Left lung (tissue), 4 donors: ENCODE measurements at regions not wholly inside any gene's neighbourhood (a gene's known extent, or its start where the extent isn't known, plus 50 kb on each side); places are given as distances from the start of the nearest gene placed in this dataset.

Source experiments
- ATAC-seq: fragments of 200-7000 bp; cut with Tn5 transposase; one replicate; pipeline ENCODE4 v1.9.1; 2020; ENCODE audit warnings: moderate library complexity
- DNase-seq, 4 donors: peaks; one replicate each; pipeline ENCODE4 v3.0.0-alpha.2; 2013 to 2020
- H3K27ac ChIP-seq, 2 donors: fragments of 200-600 bp; sonication (generic) in 1 of 2; one replicate each; pipeline versions ENCODE4 v1.5.0 to v1.8.0; 2020 to 2021
- H3K27me3 ChIP-seq, 2 donors: fragments of 200-600 bp; sonication (generic) in 1 of 2; one replicate each; pipeline versions ENCODE4 v1.5.0 to v1.8.0; 2020 to 2021
- H3K36me3 ChIP-seq, 2 donors: fragments of 200-600 bp; sonication (generic) in 1 of 2; one replicate each; pipeline versions ENCODE4 v1.5.0 to v1.8.0; 2020 to 2021
- H3K4me1 ChIP-seq, 2 donors: fragments of 200-600 bp; one replicate each; pipeline ENCODE4 v1.8.0; 2021
- H3K4me3 ChIP-seq, 2 donors: fragments of 200-600 bp; sonication (generic) in 1 of 2; one replicate each; pipeline versions ENCODE4 v1.5.0 to v1.8.0; 2020 to 2021; ENCODE audit warnings: mild to moderate bottlenecking in 1 of 2
- H3K9me3 ChIP-seq, 2 donors: fragments of 200-600 bp; sonication (generic) in 1 of 2; one replicate each; pipeline versions ENCODE4 v1.5.0 to v1.8.0; 2020 to 2021
- intact Hi-C, 2 donors: fragments of 100-400 bp; cut with DNase I; formaldehyde crosslinking; loops; one replicate each; pipeline versions ENCODE4 v1.11.2 to v1.14.2; 2022
- TF ChIP-seq, protein P1 (sequence below), 2 donors: fragments of 200-600 bp; sonication (generic) in 1 of 2; IDR thresholded peaks; one replicate each; pipeline versions ENCODE4 v1.5.0 to v1.8.0; 2021; ENCODE audit warnings: antibody characterized with exemption in 2 of 2
- donor health status: DM: no; HTN: yes; CAD: no.
- donor health status: DM: no; HTN: no; CAD: no.

DNA sequence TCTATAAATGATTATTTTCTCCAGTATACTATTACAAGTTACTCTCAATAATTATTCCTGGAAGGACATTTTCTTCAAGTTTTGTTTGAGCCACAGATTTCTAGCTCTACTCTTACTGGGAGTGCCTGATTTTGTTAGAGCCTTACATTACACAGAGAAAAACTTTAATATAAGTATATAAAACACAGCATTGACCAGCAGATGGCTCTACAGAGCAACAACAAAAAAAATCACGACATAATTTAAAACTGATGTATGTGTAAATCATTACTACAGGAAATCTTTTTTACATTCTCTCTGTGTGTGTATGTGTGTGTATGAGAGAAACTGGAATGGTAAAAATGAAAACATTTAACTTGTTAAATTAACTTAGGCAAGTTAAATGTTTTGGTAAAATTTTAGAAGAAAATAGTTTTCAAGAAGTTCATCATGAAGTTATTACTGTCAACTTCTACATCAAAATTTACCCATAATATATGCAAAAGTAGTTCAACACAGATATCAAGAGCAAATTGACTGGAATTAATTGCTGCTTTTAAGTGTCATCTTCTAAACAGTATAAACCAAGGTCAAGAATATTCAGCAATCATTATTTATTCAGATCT lies 103.3 kb downstream of the MDH1 start:
- Histone ChIP-seq H3K27me3 (no peaks in the 10 kb centered on the region), H3K4me1 (no peaks in the 10 kb centered on the region), H3K36me3 (no peaks in the 10 kb centered on the region), H3K4me3 (no peak overlapping the region), H3K27ac (no peak overlapping the region), H3K9me3 (no peaks in the 10 kb centered on the region)
- ATAC-seq, result peak; percentile 80
- TF ChIP-seq, protein P1, sequence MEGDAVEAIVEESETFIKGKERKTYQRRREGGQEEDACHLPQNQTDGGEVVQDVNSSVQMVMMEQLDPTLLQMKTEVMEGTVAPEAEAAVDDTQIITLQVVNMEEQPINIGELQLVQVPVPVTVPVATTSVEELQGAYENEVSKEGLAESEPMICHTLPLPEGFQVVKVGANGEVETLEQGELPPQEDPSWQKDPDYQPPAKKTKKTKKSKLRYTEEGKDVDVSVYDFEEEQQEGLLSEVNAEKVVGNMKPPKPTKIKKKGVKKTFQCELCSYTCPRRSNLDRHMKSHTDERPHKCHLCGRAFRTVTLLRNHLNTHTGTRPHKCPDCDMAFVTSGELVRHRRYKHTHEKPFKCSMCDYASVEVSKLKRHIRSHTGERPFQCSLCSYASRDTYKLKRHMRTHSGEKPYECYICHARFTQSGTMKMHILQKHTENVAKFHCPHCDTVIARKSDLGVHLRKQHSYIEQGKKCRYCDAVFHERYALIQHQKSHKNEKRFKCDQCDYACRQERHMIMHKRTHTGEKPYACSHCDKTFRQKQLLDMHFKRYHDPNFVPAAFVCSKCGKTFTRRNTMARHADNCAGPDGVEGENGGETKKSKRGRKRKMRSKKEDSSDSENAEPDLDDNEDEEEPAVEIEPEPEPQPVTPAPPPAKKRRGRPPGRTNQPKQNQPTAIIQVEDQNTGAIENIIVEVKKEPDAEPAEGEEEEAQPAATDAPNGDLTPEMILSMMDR (IDR thresholded peaks at IDR 0.05), result peak in 1 of 2 donors; percentile 48
- intact Hi-C loops, result no loop called here
- DNase-seq, result peak in 2 of 4 donors; percentile 36 to 52

DNA sequence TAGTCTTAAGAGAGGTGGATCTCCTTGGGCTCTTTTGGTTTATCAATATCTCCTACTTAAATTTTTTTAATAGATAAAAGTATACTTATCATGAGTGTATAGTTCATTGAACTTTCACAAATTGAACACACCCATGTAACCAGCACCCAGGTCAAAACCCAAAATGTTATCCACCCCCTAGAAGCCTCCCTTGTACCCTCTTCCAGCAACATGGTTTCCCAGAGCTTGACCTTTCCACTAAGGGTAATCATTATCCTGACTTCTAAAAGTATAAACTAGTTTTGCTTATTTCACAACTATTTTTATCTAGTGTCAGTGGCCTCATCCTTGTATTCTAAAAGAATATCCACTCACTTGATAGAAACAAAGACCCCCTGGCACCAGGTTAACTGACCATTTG lies 106.8 kb downstream of the MDH1 start:
- no peaks in the 10 kb centered on the region for H3K27me3 ChIP-seq
- TF ChIP-seq, protein P1 (IDR thresholded peaks at IDR 0.05), result no peak
- H3K36me3 ChIP-seq, result no peaks in the 10 kb centered on the region
- peaks cover 0 to 12% of the 10 kb centered on the region in 2 donors for H3K4me1 ChIP-seq
- DNase-seq (no peak), ATAC-seq (no peak)
- H3K27ac ChIP-seq, result no peak overlapping the region
- no peaks in the 10 kb centered on the region for H3K9me3 ChIP-seq
- intact Hi-C loops, result loop anchor here in 1 of 2 donors (5.0 kb wide), 1 partner anchor 167 kb away; no protein-coding TSS in a partner anchor
- H3K4me3 ChIP-seq, result no peak overlapping the region

DNA sequence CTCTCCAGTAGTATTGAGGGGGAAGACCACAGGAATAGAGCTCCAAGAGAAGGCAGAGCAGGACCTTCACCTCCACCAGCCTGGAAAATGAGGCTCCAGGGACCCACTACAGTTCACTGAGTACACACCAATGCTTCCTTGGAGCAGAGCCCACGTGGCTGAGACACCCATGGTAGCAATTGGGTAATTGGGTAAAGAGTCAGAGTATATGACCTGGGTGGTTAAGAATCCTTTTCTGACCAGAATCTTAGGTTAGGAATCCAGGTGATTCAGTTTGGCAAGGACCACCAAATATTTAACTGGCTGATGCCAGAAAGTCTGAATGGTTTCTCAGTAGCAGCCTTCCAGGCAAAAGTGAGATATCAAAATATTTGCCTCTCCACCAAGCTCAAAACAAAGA lies 107.7 kb downstream of the MDH1 start:
- H3K27ac ChIP-seq, result no peak overlapping the region
- ATAC-seq (no peak), DNase-seq (no peak)
- no peaks in the 10 kb centered on the region for H3K27me3 ChIP-seq
- H3K4me1 ChIP-seq, result peaks cover 0 to 12% of the 10 kb centered on the region in 2 donors
- TF ChIP-seq, protein P1 (IDR thresholded peaks at IDR 0.05), result no peak
- no peaks in the 10 kb centered on the region for H3K9me3 ChIP-seq
- H3K4me3 ChIP-seq, result no peak overlapping the region
- intact Hi-C loops, result loop anchor here in 1 of 2 donors (5.0 kb wide), 1 partner anchor 166 kb away; no protein-coding TSS in a partner anchor
- no peaks in the 10 kb centered on the region for H3K36me3 ChIP-seq

DNA sequence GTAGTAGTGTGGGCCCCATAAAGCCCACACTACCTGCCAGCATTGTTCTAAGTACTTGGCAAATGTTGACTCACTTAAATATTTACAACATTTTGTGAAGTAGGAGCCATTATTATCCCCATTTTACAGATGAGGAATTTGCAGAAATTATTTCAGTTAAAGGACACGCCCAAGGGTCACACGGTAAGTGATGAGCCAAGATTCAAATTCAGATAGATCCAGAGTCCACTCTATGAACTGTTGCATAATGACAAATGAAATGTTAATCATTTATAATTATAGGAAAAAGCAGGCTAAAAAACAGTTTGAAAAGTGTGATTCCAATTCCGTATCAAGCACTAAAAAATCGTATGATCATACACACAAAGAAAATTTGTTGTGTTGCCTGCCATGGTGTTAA lies 108.4 kb downstream of the MDH1 start:
- intact Hi-C loops, result loop anchor here in 1 of 2 donors (5.0 kb wide), 1 partner anchor 165 kb away; no protein-coding TSS in a partner anchor
- Histone ChIP-seq H3K36me3 (no peaks in the 10 kb centered on the region), H3K9me3 (no peaks in the 10 kb centered on the region), H3K27me3 (no peaks in the 10 kb centered on the region), H3K4me3 (no peak overlapping the region), H3K27ac (no peak overlapping the region), H3K4me1 (peaks cover 0 to 12% of the 10 kb centered on the region in 2 donors)
- DNase-seq (no peak), ATAC-seq (no peak)
- TF ChIP-seq, protein P1 (IDR thresholded peaks at IDR 0.05), result no peak

DNA sequence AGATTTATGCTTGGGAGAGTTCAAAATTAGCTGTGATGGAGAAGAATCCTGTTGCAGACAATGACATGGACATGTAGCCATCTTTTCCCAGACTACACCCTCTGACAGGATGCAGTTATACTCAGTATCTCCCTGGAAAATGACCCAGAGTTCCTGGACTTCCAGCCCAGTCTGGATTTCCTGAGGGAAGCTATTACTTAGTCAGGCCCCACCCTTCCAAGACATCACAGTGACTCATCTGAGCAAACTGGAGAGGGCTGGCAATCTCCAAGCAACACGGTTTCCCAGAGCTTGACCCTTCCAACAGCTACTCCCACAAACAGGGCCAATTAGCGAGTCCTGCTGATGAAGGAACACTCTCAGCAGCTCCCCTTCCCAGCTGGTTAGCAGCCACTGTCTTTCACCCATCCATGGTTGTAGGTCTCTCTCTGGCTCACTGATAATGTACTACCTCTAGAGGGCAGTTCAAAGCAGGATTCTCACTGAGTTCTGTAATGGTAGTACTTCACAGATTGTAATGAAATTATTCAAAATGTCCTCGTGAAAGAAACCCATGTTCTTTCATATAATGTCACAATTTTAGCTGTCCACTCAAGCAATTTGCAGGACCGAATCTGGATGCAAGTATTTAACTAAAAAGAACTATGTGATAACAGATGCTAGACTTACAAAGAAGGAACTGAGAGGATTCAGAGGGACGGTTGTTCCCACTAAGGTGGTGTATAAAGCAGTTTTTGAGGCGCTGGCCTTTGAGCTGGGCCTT lies 110.2 kb downstream of the MDH1 start:
- DNase-seq (peak in 3 of 4 donors; percentile 12 to 64 (median 35)), ATAC-seq (peak; percentile 95)
- no peaks in the 10 kb centered on the region for H3K9me3 ChIP-seq
- intact Hi-C loops, result loop anchor here in 1 of 2 donors (5.0 kb wide), 1 partner anchor 163 kb away; no protein-coding TSS in a partner anchor
- peaks cover 0 to 12% of the 10 kb centered on the region in 2 donors for H3K4me1 ChIP-seq
- TF ChIP-seq, protein P1 (IDR thresholded peaks at IDR 0.05), result peak; percentile 12 to 40
- no peak overlapping the region for H3K4me3 ChIP-seq
- no peaks in the 10 kb centered on the region for H3K36me3 ChIP-seq
- no peaks in the 10 kb centered on the region for H3K27me3 ChIP-seq
- H3K27ac ChIP-seq, result peak overlapping the region; percentile 30 to 69
